HEK293 (cell line): ENCODE measurements at regions not wholly inside any gene's neighbourhood (a gene's known extent, or its start where the extent isn't known, plus 50 kb on each side); places are given as distances from the start of the nearest gene placed in this dataset.
A peak's percentile ranks its signal among the peaks of the same experiment; 100 is the strongest.

Source experiments
- CTCF ChIA-PET: fragments of 350-600 bp; formaldehyde crosslinking; extraction: SDS; loops from one replicate; lab custom pipeline; 2021; ENCODE audit warnings: antibody characterized with exemption; lab: Yijun Ruan, JAX
- POLR2A ChIA-PET: fragments of 300-600 bp; formaldehyde crosslinking; extraction: SDS; loops from one replicate; lab custom pipeline; 2020; ENCODE audit warnings: antibody characterized with exemption, inconsistent platforms; lab: Yijun Ruan, JAX
- H3K27ac ChIP-seq: fragments of 200-500 bp; sonication (Bioruptor generic); 2 replicates; pipeline ENCODE4 v1.5.1; 2014; ENCODE audit warnings: low read depth, low read length, control low read depth, inconsistent platforms; ENCODE audit errors: extremely low read depth
- H3K36me3 ChIP-seq, 2 experiments: fragments of 200-500 bp in 1 of 2; sonication (Bioruptor generic) in 1 of 2; 1 replicate in 1 of 2; 2 replicates in 1 of 2; pipeline ENCODE4 v1.5.1; 2014 to 2017; ENCODE audit warnings: inconsistent platforms in 2 of 2, low read length in 2 of 2; ENCODE audit not compliant: control insufficient read depth in 2 of 2, insufficient read depth in 1 of 2
- H3K4me1 ChIP-seq: fragments of 200-500 bp; sonication (Bioruptor generic); 2 replicates; pipeline ENCODE4 v1.5.1; 2014; ENCODE audit warnings: mild to moderate bottlenecking, low read length, inconsistent platforms; ENCODE audit not compliant: control insufficient read depth, insufficient read depth
- H3K4me3 ChIP-seq: 2 replicates; pipeline ENCODE4 v1.5.1; 2011; ENCODE audit warnings: low read depth, mild to moderate bottlenecking, control low read depth, low read length, moderate library complexity
- H3K9me3 ChIP-seq: fragments of 200-500 bp; sonication (Bioruptor generic); 2 replicates; pipeline ENCODE4 v1.5.1; 2014; ENCODE audit warnings: low read depth, low read length, inconsistent platforms; ENCODE audit not compliant: control insufficient read depth, insufficient read depth
- CTCF ChIP-seq: fragments of 450-650 bp; formaldehyde crosslinking; IDR thresholded peaks from 2 replicates; pipeline ENCODE4 v1.5.1; 2016; ENCODE audit warnings: missing biosample characterization, missing genetic modification characterization
- GLI2 ChIP-seq: fragments of 450-650 bp; formaldehyde crosslinking; IDR thresholded peaks from 2 replicates; pipeline ENCODE4; 2017; ENCODE audit warnings: missing biosample characterization, missing genetic modification characterization, low read depth, borderline replicate concordance
- HOXD13 ChIP-seq: sonication (generic); formaldehyde crosslinking; IDR thresholded peaks from 2 replicates; pipeline ENCODE4 v1.8.0; 2022; ENCODE audit warnings: missing genetic modification reagents, borderline replicate concordance
- IKZF3 ChIP-seq: fragments of 450-650 bp; IDR thresholded peaks from 2 replicates; pipeline ENCODE4 v1.5.0; 2018; ENCODE audit warnings: missing biosample characterization, mild to moderate bottlenecking, missing genetic modification characterization, moderate library complexity
- KLF16 ChIP-seq: fragments of 450-650 bp; formaldehyde crosslinking; IDR thresholded peaks from 2 replicates; pipeline ENCODE4 v1.5.1; 2017; ENCODE audit warnings: missing biosample characterization, missing genetic modification characterization
- KLF8 ChIP-seq: fragments of 450-650 bp; formaldehyde crosslinking; IDR thresholded peaks from 2 replicates; pipeline ENCODE4 v1.5.1; 2016; ENCODE audit warnings: missing biosample characterization, missing genetic modification characterization
- PRDM4 ChIP-seq: fragments of 450-650 bp; formaldehyde crosslinking; IDR thresholded peaks from 2 replicates; pipeline ENCODE4 v1.5.1; 2017; ENCODE audit warnings: missing biosample characterization, missing genetic modification characterization
- SCRT2 ChIP-seq: fragments of 450-650 bp; formaldehyde crosslinking; IDR thresholded peaks from 2 replicates; pipeline ENCODE4 v1.5.1; 2016; ENCODE audit warnings: missing biosample characterization, missing genetic modification characterization
- ZBTB17 ChIP-seq: fragments of 450-650 bp; formaldehyde crosslinking; IDR thresholded peaks from 2 replicates; pipeline ENCODE4 v1.5.1; 2016; ENCODE audit warnings: missing biosample characterization, missing genetic modification characterization
- ZBTB20 ChIP-seq: fragments of 450-650 bp; formaldehyde crosslinking; IDR thresholded peaks from 2 replicates; pipeline ENCODE4 v1.5.1; 2016; ENCODE audit warnings: missing biosample characterization, missing genetic modification characterization
- ZNF184 ChIP-seq: fragments of 450-650 bp; IDR thresholded peaks from 2 replicates; pipeline ENCODE4 v1.5.1; 2018; ENCODE audit warnings: missing biosample characterization, mild to moderate bottlenecking, missing genetic modification characterization
- ZNF292 ChIP-seq: fragments of 450-650 bp; formaldehyde crosslinking; IDR thresholded peaks from 2 replicates; pipeline ENCODE4 v1.5.1; 2016; ENCODE audit warnings: low read depth, missing biosample characterization, missing genetic modification characterization, borderline replicate concordance
- ZNF362 ChIP-seq: fragments of 450-650 bp; formaldehyde crosslinking; IDR thresholded peaks from 2 replicates; pipeline ENCODE4 v1.5.1; 2016; ENCODE audit warnings: missing biosample characterization, missing genetic modification characterization
- ZNF37A ChIP-seq: fragments of 450-650 bp; IDR thresholded peaks from 2 replicates; pipeline ENCODE4 v1.5.1; 2018; ENCODE audit warnings: missing biosample characterization, missing genetic modification characterization
- ZNF394 ChIP-seq: fragments of 450-650 bp; formaldehyde crosslinking; IDR thresholded peaks from 2 replicates; pipeline ENCODE4 v1.5.1; 2016; ENCODE audit warnings: missing biosample characterization, missing genetic modification characterization, mild to moderate bottlenecking, moderate library complexity, borderline replicate concordance
- ZNF423 ChIP-seq: fragments of 450-650 bp; formaldehyde crosslinking; IDR thresholded peaks from 2 replicates; pipeline ENCODE4 v1.5.1; 2016; ENCODE audit warnings: missing biosample characterization, missing genetic modification characterization
- ZNF610 ChIP-seq: fragments of 450-650 bp; formaldehyde crosslinking; IDR thresholded peaks from 2 replicates; pipeline ENCODE4 v1.5.1; 2016; ENCODE audit warnings: missing biosample characterization, missing genetic modification characterization, borderline replicate concordance
- ZNF654 ChIP-seq: fragments of 450-650 bp; formaldehyde crosslinking; IDR thresholded peaks from 2 replicates; pipeline ENCODE4 v1.5.1; 2016; ENCODE audit warnings: low read depth, missing biosample characterization, missing genetic modification characterization
- ZNF660 ChIP-seq: fragments of 450-650 bp; IDR thresholded peaks from 2 replicates; pipeline ENCODE4 v1.5.1; 2018; ENCODE audit warnings: missing biosample characterization, mild to moderate bottlenecking, missing genetic modification characterization
- ZNF664 ChIP-seq: fragments of 450-650 bp; formaldehyde crosslinking; IDR thresholded peaks from 2 replicates; pipeline ENCODE4 v1.5.1; 2016; ENCODE audit warnings: missing biosample characterization, missing genetic modification characterization

DNA sequence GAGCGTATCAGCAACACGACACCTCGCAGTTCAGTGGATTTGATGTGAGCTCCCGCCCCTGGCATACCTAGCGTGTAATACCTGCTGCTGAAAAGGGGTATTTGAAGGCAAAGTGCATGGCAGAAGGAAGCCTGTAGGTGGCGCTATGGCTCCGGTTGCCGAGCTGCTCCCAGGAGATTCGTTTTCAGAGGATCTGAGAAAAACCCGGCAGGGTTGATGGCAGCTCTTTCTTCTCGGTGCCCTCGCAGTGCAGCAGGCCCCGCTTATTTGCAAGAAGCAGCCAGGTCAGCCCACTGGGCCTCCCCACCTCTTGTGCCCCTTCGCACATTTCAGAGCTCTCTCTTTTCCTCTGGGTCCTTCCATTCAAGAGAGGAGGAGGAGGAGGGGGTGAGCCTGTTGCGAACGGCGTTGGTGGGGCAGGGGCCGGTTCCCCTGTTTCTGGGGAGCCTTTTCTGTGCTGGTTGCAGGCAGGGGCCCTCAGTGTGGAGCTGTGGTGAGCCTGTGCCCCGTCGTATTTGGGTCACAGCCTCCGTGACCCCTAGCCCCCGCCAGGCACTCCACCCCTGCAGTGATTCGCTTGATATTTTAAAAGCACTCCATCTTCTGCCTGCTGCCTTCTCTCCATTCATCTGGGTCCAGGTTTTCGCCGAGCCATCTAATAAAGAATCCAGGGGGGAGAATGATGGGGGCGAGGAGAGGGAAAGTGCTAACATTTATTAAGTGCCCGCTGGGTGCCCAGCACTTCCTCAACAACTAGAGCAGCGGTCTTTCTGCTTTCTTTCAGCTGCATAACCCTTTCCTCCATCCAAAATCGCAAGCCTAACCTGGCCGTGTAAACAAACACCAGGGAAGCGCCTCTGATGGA, 85.3 kb upstream of the SYT13 start:
- POLR2A ChIA-PET, result interaction anchor here (0.6 kb wide), 1 partner anchor 71 kb away, joined by 3 read pairs; no protein-coding TSS in a partner anchor
- Histone ChIP-seq H3K4me1 (no peaks in the 10 kb centered on the region), H3K4me3 (no peak overlapping the region), H3K36me3 (no peaks in the 10 kb centered on the region), H3K9me3 (no peaks in the 10 kb centered on the region), H3K27ac (no peak overlapping the region)
- TF ChIP-seq PRDM4 (tag by site-specific recombination) (no peak), CTCF (peak; percentile 36; the same call in 1 of the 2 replicates), ZNF654 (tag by site-specific recombination) (peak; percentile 74), IKZF3 (peak; percentile 36; the same call in 1 of the 2 replicates), ZNF664 (tag by site-specific recombination) (0 out of 2 replicates have a peak, but pooled peaks have one; percentile 33), ZNF610 (tag by site-specific recombination) (no peak), SCRT2 (tag by site-specific recombination) (peak; percentile 29; the same call in 1 of the 2 replicates), HOXD13 (no peak), ZNF362 (no peak), ZNF660 (peak; percentile 43; the same call in 1 of the 2 replicates), ZBTB17 (tag by site-specific recombination) (peak; percentile 43; the same call in 1 of the 2 replicates)
- CTCF ChIA-PET, result interaction anchor here (0.5 to 6.0 kb wide), 77 partner anchors 9 to 1018 kb away, joined by 3 to 97 read pairs (median 4); no protein-coding TSS in a partner anchor

- no peak overlapping the region for H3K27ac ChIP-seq
- no peak overlapping the region for H3K4me3 ChIP-seq
- H3K4me1 ChIP-seq, result no peaks in the 10 kb centered on the region
- H3K9me3 ChIP-seq, result no peaks in the 10 kb centered on the region
- H3K36me3 ChIP-seq, result no peaks in the 10 kb centered on the region
- TF ChIP-seq ZNF37A (tag by site-specific recombination), result no peak
- TF ChIP-seq KLF8, result no peak
- TF ChIP-seq KLF16 (tag by site-specific recombination), result no peak
- TF ChIP-seq GLI2 (tag by site-specific recombination), result no peak
- TF ChIP-seq ZNF184 (tag by site-specific recombination), result no peak
- TF ChIP-seq ZBTB20 (tag by site-specific recombination), result no peak
- TF ChIP-seq ZNF423 (tag by site-specific recombination), result no peak
- no peak for TF ChIP-seq ZNF292 (tag by site-specific recombination)
- no peak for TF ChIP-seq ZNF394 (tag by site-specific recombination)
- POLR2A ChIA-PET, result no interaction called here
- CTCF ChIA-PET, result interaction anchor here (0.7 to 3.6 kb wide), 6 partner anchors 9 to 403 kb away, joined by 3 to 27 read pairs (median 7); no protein-coding TSS in a partner anchor
Observed at GRCh38 chr11:45369313-45369712, 83.2 kb upstream of the SYT13 start.
